ENCODE measurements at regions not wholly inside any gene's neighbourhood (a gene's known extent, or its start where the extent isn't known, plus 50 kb on each side); places are given as distances from the start of the nearest gene placed in this dataset.

DNA sequence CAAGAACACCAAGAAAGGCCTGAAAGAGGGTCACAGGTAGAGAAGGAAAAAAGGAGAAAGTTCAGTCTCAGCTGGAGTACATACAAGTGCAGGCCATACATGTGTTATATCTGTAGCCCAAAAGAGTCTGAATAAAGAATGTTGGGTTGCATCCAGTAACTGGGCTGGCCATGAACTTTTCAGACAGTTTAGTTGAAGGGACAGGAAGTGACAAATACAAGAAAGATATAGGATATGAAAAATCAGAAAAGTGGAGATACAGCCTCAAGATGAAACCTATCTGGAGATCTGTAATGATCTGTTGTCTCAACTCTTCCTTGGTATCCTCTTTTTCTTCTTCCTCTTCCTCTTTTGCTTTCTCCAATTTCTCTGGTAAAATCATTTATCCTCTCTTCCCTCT lies 671.7 kb downstream of the MECOM start:
- no peaks in the 10 kb centered on the region for H3K27me3 ChIP-seq (ENCODE audit: insufficient read depth, low read length, poor library complexity)
- no peak overlapping the region for H3K9ac ChIP-seq (ENCODE audit: low read depth, low read length)
- H3K9me3 ChIP-seq (ENCODE audit: insufficient read depth, low read length, severe bottlenecking): no peaks in the 10 kb centered on the region
- no peaks in the 10 kb centered on the region for H3K79me2 ChIP-seq (ENCODE audit: insufficient read depth, low read length)
- no peak overlapping the region for H3K4me3 ChIP-seq (ENCODE audit: low read depth in 1 of 2, low read length in 2 of 2)
- H3K4me2 ChIP-seq (ENCODE audit: insufficient read depth, low read length): no peak overlapping the region
- DNase-seq: no peak
- H4K20me1 ChIP-seq (ENCODE audit: insufficient read depth, low read length): no peaks in the 10 kb centered on the region
- no peak overlapping the region for H3K27ac ChIP-seq (ENCODE audit: low read length)
- H2AFZ ChIP-seq (ENCODE audit: low read depth, low read length): no peak overlapping the region
- no peaks in the 10 kb centered on the region for H3K4me1 ChIP-seq (ENCODE audit: insufficient read depth, low read length)
- H3K36me3 ChIP-seq (ENCODE audit: insufficient read depth, low read length): no peaks in the 10 kb centered on the region
- ATAC-seq (ENCODE audit: insufficient read depth, low read depth): no peak
- TF ChIP-seq, protein P1, sequence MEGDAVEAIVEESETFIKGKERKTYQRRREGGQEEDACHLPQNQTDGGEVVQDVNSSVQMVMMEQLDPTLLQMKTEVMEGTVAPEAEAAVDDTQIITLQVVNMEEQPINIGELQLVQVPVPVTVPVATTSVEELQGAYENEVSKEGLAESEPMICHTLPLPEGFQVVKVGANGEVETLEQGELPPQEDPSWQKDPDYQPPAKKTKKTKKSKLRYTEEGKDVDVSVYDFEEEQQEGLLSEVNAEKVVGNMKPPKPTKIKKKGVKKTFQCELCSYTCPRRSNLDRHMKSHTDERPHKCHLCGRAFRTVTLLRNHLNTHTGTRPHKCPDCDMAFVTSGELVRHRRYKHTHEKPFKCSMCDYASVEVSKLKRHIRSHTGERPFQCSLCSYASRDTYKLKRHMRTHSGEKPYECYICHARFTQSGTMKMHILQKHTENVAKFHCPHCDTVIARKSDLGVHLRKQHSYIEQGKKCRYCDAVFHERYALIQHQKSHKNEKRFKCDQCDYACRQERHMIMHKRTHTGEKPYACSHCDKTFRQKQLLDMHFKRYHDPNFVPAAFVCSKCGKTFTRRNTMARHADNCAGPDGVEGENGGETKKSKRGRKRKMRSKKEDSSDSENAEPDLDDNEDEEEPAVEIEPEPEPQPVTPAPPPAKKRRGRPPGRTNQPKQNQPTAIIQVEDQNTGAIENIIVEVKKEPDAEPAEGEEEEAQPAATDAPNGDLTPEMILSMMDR (IDR thresholded peaks at IDR 0.05; ENCODE audit: borderline replicate concordance, extremely low read depth, low read length, poor library complexity, severe bottlenecking): no peak
- no peak for TF ChIP-seq EZH2 (IDR thresholded peaks at IDR 0.05; ENCODE audit: borderline replicate concordance, low read depth, low read length, severe bottlenecking)

DNA sequence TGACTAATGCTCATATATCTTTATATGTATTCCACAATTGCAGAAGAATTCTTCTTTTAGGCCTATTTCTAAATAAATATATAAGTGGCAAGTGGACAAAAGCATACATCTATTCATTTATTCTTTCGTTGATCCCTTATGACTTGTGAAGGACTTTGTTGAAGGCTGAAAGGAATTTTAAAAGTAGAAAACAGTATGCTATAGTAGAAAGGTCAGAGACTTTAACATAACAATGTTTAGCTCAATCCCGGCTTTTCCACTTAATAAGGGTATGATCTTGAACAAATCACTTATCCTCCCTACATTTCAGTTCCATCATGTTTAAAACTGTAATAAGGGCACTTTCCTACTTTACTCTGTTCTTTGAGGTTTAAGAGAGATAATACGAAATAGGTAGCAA lies 672.9 kb downstream of the MECOM start:
- ATAC-seq (ENCODE audit: insufficient read depth, low read depth) (no peak), DNase-seq (no peak)
- Histone ChIP-seq H3K36me3 (ENCODE audit: insufficient read depth, low read length) (no peaks in the 10 kb centered on the region), H2AFZ (ENCODE audit: low read depth, low read length) (no peak overlapping the region), H3K4me3 (ENCODE audit: low read depth in 1 of 2, low read length in 2 of 2) (no peak overlapping the region), H3K9me3 (ENCODE audit: insufficient read depth, low read length, severe bottlenecking) (no peaks in the 10 kb centered on the region), H3K9ac (ENCODE audit: low read depth, low read length) (no peak overlapping the region), H3K79me2 (ENCODE audit: insufficient read depth, low read length) (no peaks in the 10 kb centered on the region), H3K27ac (ENCODE audit: low read length) (no peak overlapping the region), H3K4me1 (ENCODE audit: insufficient read depth, low read length) (no peaks in the 10 kb centered on the region), H4K20me1 (ENCODE audit: insufficient read depth, low read length) (no peaks in the 10 kb centered on the region), H3K4me2 (ENCODE audit: insufficient read depth, low read length) (no peak overlapping the region), H3K27me3 (ENCODE audit: insufficient read depth, low read length, poor library complexity) (no peaks in the 10 kb centered on the region)
- no peak for TF ChIP-seq EZH2 (IDR thresholded peaks at IDR 0.05; ENCODE audit: borderline replicate concordance, low read depth, low read length, severe bottlenecking)
- TF ChIP-seq, protein P1 (IDR thresholded peaks at IDR 0.05; ENCODE audit: borderline replicate concordance, extremely low read depth, low read length, poor library complexity, severe bottlenecking): no peak

- no peaks in the 10 kb centered on the region for H4K20me1 ChIP-seq (ENCODE audit: insufficient read depth, low read length)
- TF ChIP-seq, protein P1 (IDR thresholded peaks at IDR 0.05; ENCODE audit: borderline replicate concordance, extremely low read depth, low read length, poor library complexity, severe bottlenecking): no peak
- no peak for TF ChIP-seq EZH2 (IDR thresholded peaks at IDR 0.05; ENCODE audit: borderline replicate concordance, low read depth, low read length, severe bottlenecking)
- no peak overlapping the region for H3K4me3 ChIP-seq (ENCODE audit: low read depth in 1 of 2, low read length in 2 of 2)
- no peak overlapping the region for H2AFZ ChIP-seq (ENCODE audit: low read depth, low read length)
- H3K9ac ChIP-seq (ENCODE audit: low read depth, low read length): no peak overlapping the region
- no peaks in the 10 kb centered on the region for H3K27me3 ChIP-seq (ENCODE audit: insufficient read depth, low read length, poor library complexity)
- ATAC-seq (ENCODE audit: insufficient read depth, low read depth) (no peak), DNase-seq (no peak)
- no peak overlapping the region for H3K4me2 ChIP-seq (ENCODE audit: insufficient read depth, low read length)
- no peak overlapping the region for H3K27ac ChIP-seq (ENCODE audit: low read length)
- no peaks in the 10 kb centered on the region for H3K9me3 ChIP-seq (ENCODE audit: insufficient read depth, low read length, severe bottlenecking)
- no peaks in the 10 kb centered on the region for H3K79me2 ChIP-seq (ENCODE audit: insufficient read depth, low read length)
- H3K4me1 ChIP-seq (ENCODE audit: insufficient read depth, low read length): no peaks in the 10 kb centered on the region
- H3K36me3 ChIP-seq (ENCODE audit: insufficient read depth, low read length): no peaks in the 10 kb centered on the region
These were observed 673.4 kb downstream of the MECOM start for GRCh38 chr3:168990134-168990533.

DNA sequence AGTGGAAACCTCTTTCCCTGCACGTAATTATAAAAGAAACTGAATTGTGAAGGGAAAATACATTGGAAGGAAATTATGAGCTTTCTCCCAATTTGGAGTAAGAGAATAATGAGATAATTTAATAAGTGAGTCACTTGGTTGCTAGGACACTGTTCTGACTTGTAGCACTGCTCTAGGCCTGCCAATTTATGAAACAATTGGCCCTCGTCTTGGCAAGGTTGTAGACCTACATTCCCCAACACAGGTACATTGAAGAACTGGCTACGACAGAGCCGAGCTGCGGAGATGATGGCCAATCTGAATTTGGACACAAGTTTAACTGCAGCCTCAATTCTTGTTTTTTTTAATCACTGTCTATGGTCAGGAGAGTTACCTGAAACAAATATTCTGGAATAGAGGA lies 674.1 kb downstream of the MECOM start:
- DNase-seq: no peak
- Histone ChIP-seq H3K4me2 (ENCODE audit: insufficient read depth, low read length) (no peak overlapping the region), H3K27me3 (ENCODE audit: insufficient read depth, low read length, poor library complexity) (no peaks in the 10 kb centered on the region), H3K9ac (ENCODE audit: low read depth, low read length) (no peak overlapping the region), H3K4me3 (ENCODE audit: low read depth in 1 of 2, low read length in 2 of 2) (no peak overlapping the region), H3K9me3 (ENCODE audit: insufficient read depth, low read length, severe bottlenecking) (no peaks in the 10 kb centered on the region), H2AFZ (ENCODE audit: low read depth, low read length) (no peak overlapping the region), H3K36me3 (ENCODE audit: insufficient read depth, low read length) (no peaks in the 10 kb centered on the region), H3K79me2 (ENCODE audit: insufficient read depth, low read length) (no peaks in the 10 kb centered on the region), H3K4me1 (ENCODE audit: insufficient read depth, low read length) (no peaks in the 10 kb centered on the region), H3K27ac (ENCODE audit: low read length) (no peak overlapping the region), H4K20me1 (ENCODE audit: insufficient read depth, low read length) (no peaks in the 10 kb centered on the region)
- TF ChIP-seq, protein P1 (IDR thresholded peaks at IDR 0.05; ENCODE audit: borderline replicate concordance, extremely low read depth, low read length, poor library complexity, severe bottlenecking): no peak
- no peak for TF ChIP-seq EZH2 (IDR thresholded peaks at IDR 0.05; ENCODE audit: borderline replicate concordance, low read depth, low read length, severe bottlenecking)
- ATAC-seq (ENCODE audit: insufficient read depth, low read depth): no peak
